Caco-2 (cell line): ENCODE measurements at regions not wholly inside any gene's neighbourhood (a gene's known extent, or its start where the extent isn't known, plus 50 kb on each side); places are given as distances from the start of the nearest gene placed in this dataset.

Experiments
- BruUV-seq: library from RNA; stranded (reverse); fragments of 400-500 nt; replicated peaks from 2 replicates; lab custom pipeline; 2021; lab: Mats Ljungman, UMichigan
- CTCF ChIA-PET: fragments of 300-600 bp; sonication (Branson Sonifier 250); formaldehyde crosslinking; loops from one replicate; lab custom pipeline; 2022; ENCODE audit warnings: antibody characterized with exemption; lab: Charles Lee
- POLR2A ChIA-PET: fragments of 300-600 bp; sonication (Branson Sonifier 250); formaldehyde crosslinking; loops from one replicate; lab custom pipeline; 2022; ENCODE audit warnings: antibody characterized with exemption; lab: Charles Lee
- DNase-seq, 2 experiments: peaks; one replicate each; pipeline versions ENCODE4 v3.0.0 to v3.0.0-alpha.2; 2020 to 2022
- H3K27me3 ChIP-seq: replicated peaks from 2 replicates; pipeline ENCODE4 v1.6.0; 2011; ENCODE audit warnings: low read length; ENCODE audit not compliant: control insufficient read depth, insufficient read depth
- H3K36me3 ChIP-seq: 2 replicates; pipeline ENCODE4 v1.5.1; 2011; ENCODE audit warnings: low read length; ENCODE audit not compliant: control insufficient read depth, insufficient read depth
- H3K4me1 ChIP-seq: fragments of 250-450 bp; sonication (Bioruptor Pico); 2 replicates; pipeline ENCODE4 v1.5.1; 2020; ENCODE audit warnings: mild to moderate bottlenecking
- H3K4me3 ChIP-seq: 2 replicates; pipeline ENCODE4 v1.5.1; 2011; ENCODE audit warnings: low read depth, mild to moderate bottlenecking, control low read depth, low read length
- H3K9me3 ChIP-seq: fragments of 250-450 bp; sonication (Bioruptor Pico); 2 replicates; pipeline ENCODE4 v1.5.1; 2020; ENCODE audit warnings: mild to moderate bottlenecking, moderate library complexity
- H3K27ac Mint-ChIP-seq: one replicate; pipeline ENCODE4 v1.8.0; 2022; ENCODE audit warnings: mixed read lengths; ENCODE audit not compliant: unreplicated experiment
- H3K27me3 Mint-ChIP-seq: one replicate; pipeline ENCODE4 v1.8.0; 2022; ENCODE audit warnings: mixed read lengths; ENCODE audit not compliant: insufficient read depth, unreplicated experiment
- H3K36me3 Mint-ChIP-seq: one replicate; pipeline ENCODE4 v1.8.0; 2022; ENCODE audit warnings: mild to moderate bottlenecking, mixed read lengths; ENCODE audit not compliant: insufficient read depth, unreplicated experiment
- H3K4me1 Mint-ChIP-seq: one replicate; pipeline ENCODE4 v1.8.0; 2022; ENCODE audit warnings: low read depth, mixed read lengths; ENCODE audit not compliant: unreplicated experiment
- H3K4me3 Mint-ChIP-seq: one replicate; pipeline ENCODE4 v1.8.0; 2022; ENCODE audit warnings: mild to moderate bottlenecking, moderate library complexity, mixed read lengths; ENCODE audit not compliant: unreplicated experiment
- H3K9me3 Mint-ChIP-seq: one replicate; pipeline ENCODE4 v1.8.0; 2022; ENCODE audit warnings: mixed read lengths; ENCODE audit not compliant: unreplicated experiment
- intact Hi-C: fragments of 100-400 bp; cut with micrococcal nuclease; formaldehyde crosslinking; loops from one replicate; pipeline ENCODE4 v1.10.0; 2022; ENCODE audit not compliant: unreplicated experiment
- TF ChIP-seq, protein P1 (sequence below), 2 experiments: fragments of 200-600 bp in 1 of 2; IDR thresholded peaks; 1 replicate in 1 of 2; 2 replicates in 1 of 2; pipeline versions ENCODE4 v1.5.1 to v1.8.0; 2011 to 2022; ENCODE audit warnings: antibody characterized with exemption in 1 of 2, control low read depth in 1 of 2, inconsistent platforms in 1 of 2, low read depth in 1 of 2, low read length in 1 of 2, mild to moderate bottlenecking in 1 of 2, moderate library complexity in 1 of 2; ENCODE audit not compliant: insufficient read depth in 1 of 2, severe bottlenecking in 1 of 2, unreplicated experiment in 1 of 2

DNA sequence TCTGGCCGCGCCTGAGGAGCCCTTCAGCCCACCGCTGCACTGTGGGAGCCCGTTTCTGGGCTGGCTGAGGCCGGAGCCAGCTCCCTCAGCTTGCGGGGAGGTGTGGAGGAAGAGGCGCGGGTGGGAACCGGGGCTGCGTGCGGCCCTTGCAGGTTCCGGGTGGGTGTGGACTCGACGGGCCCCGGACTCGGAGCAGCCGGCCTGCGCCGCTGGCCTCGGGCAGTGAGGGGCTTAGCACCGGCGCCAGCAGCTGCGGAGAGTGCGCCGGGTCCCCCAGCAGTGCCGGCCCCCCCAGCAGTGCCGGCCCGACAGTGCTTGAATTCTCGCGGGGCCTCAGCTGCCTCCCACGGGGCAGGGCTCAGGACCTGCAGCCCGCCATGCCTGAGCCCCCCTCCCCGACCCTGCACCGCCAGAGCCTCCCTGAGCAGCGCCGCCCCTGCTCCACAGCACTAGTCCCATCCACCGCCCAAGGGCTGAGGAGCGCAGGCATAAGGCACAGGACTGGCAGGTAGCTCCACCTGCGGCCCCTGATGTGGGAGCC is 534.2 kb downstream of the ZNF804A start:
- Mint-ChIP-seq H3K4me1 (no peaks in the 10 kb centered on the region), H3K4me3 (no peak overlapping the region), H3K36me3 (no peaks in the 10 kb centered on the region), H3K9me3 (no peaks in the 10 kb centered on the region), H3K27ac (no peak overlapping the region), H3K27me3 (no peaks in the 10 kb centered on the region)
- Histone ChIP-seq H3K9me3 (no peaks in the 10 kb centered on the region), H3K36me3 (no peaks in the 10 kb centered on the region), H3K4me3 (no peak overlapping the region), H3K27me3 (no peaks in the 10 kb centered on the region), H3K4me1 (no peaks in the 10 kb centered on the region)
- ChIA-PET POLR2A (no interaction called here), CTCF (no interaction called here)
- BruUV-seq = no TSS peak
- DNase-seq = peak in 1 of 2 experiments; percentile 28
- intact Hi-C loops = no loop called here
- TF ChIP-seq, protein P1, sequence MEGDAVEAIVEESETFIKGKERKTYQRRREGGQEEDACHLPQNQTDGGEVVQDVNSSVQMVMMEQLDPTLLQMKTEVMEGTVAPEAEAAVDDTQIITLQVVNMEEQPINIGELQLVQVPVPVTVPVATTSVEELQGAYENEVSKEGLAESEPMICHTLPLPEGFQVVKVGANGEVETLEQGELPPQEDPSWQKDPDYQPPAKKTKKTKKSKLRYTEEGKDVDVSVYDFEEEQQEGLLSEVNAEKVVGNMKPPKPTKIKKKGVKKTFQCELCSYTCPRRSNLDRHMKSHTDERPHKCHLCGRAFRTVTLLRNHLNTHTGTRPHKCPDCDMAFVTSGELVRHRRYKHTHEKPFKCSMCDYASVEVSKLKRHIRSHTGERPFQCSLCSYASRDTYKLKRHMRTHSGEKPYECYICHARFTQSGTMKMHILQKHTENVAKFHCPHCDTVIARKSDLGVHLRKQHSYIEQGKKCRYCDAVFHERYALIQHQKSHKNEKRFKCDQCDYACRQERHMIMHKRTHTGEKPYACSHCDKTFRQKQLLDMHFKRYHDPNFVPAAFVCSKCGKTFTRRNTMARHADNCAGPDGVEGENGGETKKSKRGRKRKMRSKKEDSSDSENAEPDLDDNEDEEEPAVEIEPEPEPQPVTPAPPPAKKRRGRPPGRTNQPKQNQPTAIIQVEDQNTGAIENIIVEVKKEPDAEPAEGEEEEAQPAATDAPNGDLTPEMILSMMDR (IDR thresholded peaks at IDR 0.05; ENCODE audit: insufficient read depth in 1 of 2, low read depth in 1 of 2, low read length in 1 of 2, severe bottlenecking in 1 of 2, unreplicated experiment in 1 of 2) = no peak

DNA sequence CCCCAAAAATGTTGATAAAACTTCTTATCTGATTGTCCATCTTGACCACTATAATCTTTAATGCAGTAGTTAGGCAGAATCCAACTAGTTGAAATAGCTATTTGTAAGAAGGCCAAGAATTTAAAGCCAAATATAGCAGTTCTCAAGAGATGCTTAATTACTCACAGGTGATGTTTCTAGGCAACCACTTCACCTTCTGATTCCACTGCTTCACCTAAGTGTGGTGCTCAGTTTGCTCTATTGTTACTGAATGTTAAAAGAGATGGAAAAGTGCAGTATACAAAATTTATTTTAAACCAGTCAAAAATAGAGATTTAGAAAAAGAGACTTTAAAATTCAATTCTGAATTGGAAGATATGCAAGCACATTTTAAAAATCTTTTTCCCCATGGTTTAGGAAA is 539.4 kb downstream of the ZNF804A start:
- H3K4me1 ChIP-seq = no peaks in the 10 kb centered on the region
- no peak overlapping the region for H3K4me3 ChIP-seq
- ChIA-PET CTCF (no interaction called here), POLR2A (no interaction called here)
- DNase-seq = no peak
- H3K36me3 Mint-ChIP-seq = no peaks in the 10 kb centered on the region
- no peaks in the 10 kb centered on the region for H3K27me3 ChIP-seq
- no peak overlapping the region for H3K27ac Mint-ChIP-seq
- TF ChIP-seq, protein P1 (IDR thresholded peaks at IDR 0.05; ENCODE audit: insufficient read depth in 1 of 2, low read depth in 1 of 2, low read length in 1 of 2, severe bottlenecking in 1 of 2, unreplicated experiment in 1 of 2) = no peak
- intact Hi-C loops = no loop called here
- H3K4me1 Mint-ChIP-seq = no peaks in the 10 kb centered on the region
- no peak overlapping the region for H3K4me3 Mint-ChIP-seq
- H3K36me3 ChIP-seq = no peaks in the 10 kb centered on the region
- H3K9me3 Mint-ChIP-seq = no peaks in the 10 kb centered on the region
- no TSS peak for BruUV-seq
- H3K27me3 Mint-ChIP-seq = no peaks in the 10 kb centered on the region
- H3K9me3 ChIP-seq = no peaks in the 10 kb centered on the region

DNA sequence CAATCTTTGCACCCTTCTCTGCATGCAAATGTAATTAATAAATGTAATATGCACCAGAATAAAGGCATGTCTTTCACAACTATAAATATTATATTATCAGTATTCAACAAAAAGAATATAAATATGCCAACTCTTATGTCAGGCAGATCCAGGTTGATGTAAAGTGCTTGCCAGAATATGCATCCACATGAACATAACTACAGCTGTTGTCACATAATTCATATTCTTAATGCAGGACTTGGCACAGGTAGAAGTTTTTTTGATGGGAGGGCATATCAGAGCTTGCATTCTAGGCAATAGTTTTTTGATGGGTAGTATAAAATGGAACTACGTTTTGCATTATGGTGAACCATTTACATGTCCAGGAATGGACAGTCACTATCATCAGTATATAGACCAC is 544.3 kb downstream of the ZNF804A start:
- TF ChIP-seq, protein P1 (IDR thresholded peaks at IDR 0.05; ENCODE audit: insufficient read depth in 1 of 2, low read depth in 1 of 2, low read length in 1 of 2, severe bottlenecking in 1 of 2, unreplicated experiment in 1 of 2) = no peak
- BruUV-seq = no TSS peak
- H3K27ac Mint-ChIP-seq = no peak overlapping the region
- H3K4me3 Mint-ChIP-seq = no peak overlapping the region
- Histone ChIP-seq H3K27me3 (no peaks in the 10 kb centered on the region; the same call in 1 of the 2 replicates), H3K4me1 (no peaks in the 10 kb centered on the region), H3K9me3 (no peaks in the 10 kb centered on the region), H3K4me3 (no peak overlapping the region), H3K36me3 (no peaks in the 10 kb centered on the region)
- no peaks in the 10 kb centered on the region for H3K9me3 Mint-ChIP-seq
- H3K36me3 Mint-ChIP-seq = no peaks in the 10 kb centered on the region
- POLR2A ChIA-PET = no interaction called here
- no peaks in the 10 kb centered on the region for H3K4me1 Mint-ChIP-seq
- no peak for DNase-seq
- CTCF ChIA-PET = no interaction called here
- H3K27me3 Mint-ChIP-seq = no peaks in the 10 kb centered on the region
- intact Hi-C loops = no loop called here
